NCI-H2196 treated with DMSO at 0.1 percent for 48 hours (cell line): ENCODE measurements at regions not wholly inside any gene's neighbourhood (a gene's known extent, or its start where the extent isn't known, plus 50 kb on each side); places are given as distances from the start of the nearest gene placed in this dataset.

Experiments used
- DNase-seq: peaks from one replicate; lab custom pipeline; 2025; ENCODE audit not compliant: unreplicated experiment; lab: John Stamatoyannopoulos, UW

GRCh38 chr4:136768925-136769275 lies 763.4 kb downstream of the PCDH18 start:
- DNase-seq, result no peak

GRCh38 chr4:136768213-136768924 lies 763.9 kb downstream of the PCDH18 start:
- no peak for DNase-seq

GRCh38 chr4:136763919-136764318 lies 768.4 kb downstream of the PCDH18 start:
- no peak for DNase-seq

GRCh38 chr4:136755531-136755916 lies 776.8 kb downstream of the PCDH18 start:
- no peak for DNase-seq

- no peak for DNase-seq
Observed at GRCh38 chr4:136754810-136755530, 777.3 kb downstream of the PCDH18 start.

- DNase-seq, result no peak
Observed at GRCh38 chr4:136751556-136751955, 780.7 kb downstream of the PCDH18 start.

GRCh38 chr4:136750897-136751296 lies 781.4 kb downstream of the PCDH18 start:
- no peak for DNase-seq

- no peak for DNase-seq
Observed at GRCh38 chr4:136749989-136750388, 782.3 kb downstream of the PCDH18 start.

GRCh38 chr4:136748773-136749172 lies 783.5 kb downstream of the PCDH18 start:
- no peak for DNase-seq

GRCh38 chr4:136748165-136748564 lies 784.1 kb downstream of the PCDH18 start:
- DNase-seq, result no peak

- DNase-seq, result no peak
Observed at GRCh38 chr4:136743238-136743637, 789.1 kb downstream of the PCDH18 start.

- no peak for DNase-seq
Observed at GRCh38 chr4:136742333-136742732, 790.0 kb downstream of the PCDH18 start.

- no peak for DNase-seq
Observed at GRCh38 chr4:136741468-136741867, 790.8 kb downstream of the PCDH18 start.

- DNase-seq, result no peak
Observed at GRCh38 chr4:136740326-136740725, 792.0 kb downstream of the PCDH18 start.

- DNase-seq, result no peak
Observed at GRCh38 chr4:136737066-136737465, 795.2 kb downstream of the PCDH18 start.

GRCh38 chr4:136731025-136731424 lies 801.3 kb downstream of the PCDH18 start:
- DNase-seq, result no peak

GRCh38 chr4:136725286-136726081 lies 806.8 kb downstream of the PCDH18 start:
- DNase-seq, result no peak

- DNase-seq, result no peak
Observed at GRCh38 chr4:136713140-136713539, 819.2 kb downstream of the PCDH18 start.

- DNase-seq, result no peak
Observed at GRCh38 chr4:136709897-136710296, 822.4 kb downstream of the PCDH18 start.

GRCh38 chr4:136706942-136707341 lies 825.4 kb downstream of the PCDH18 start:
- DNase-seq, result no peak

GRCh38 chr4:136699905-136700304 lies 832.4 kb downstream of the PCDH18 start:
- DNase-seq, result no peak

GRCh38 chr4:136691607-136692006 lies 840.7 kb downstream of the PCDH18 start:
- DNase-seq, result no peak
